ENCODE measurements at regions not wholly inside any gene's neighbourhood (a gene's known extent, or its start where the extent isn't known, plus 50 kb on each side); places are given as distances from the start of the nearest gene placed in this dataset.
"Not testable (repeated sequence)": the region's sequence is repeated elsewhere in the genome, so short reads cannot be mapped to it uniquely, and the experiment has no call there.

DNA sequence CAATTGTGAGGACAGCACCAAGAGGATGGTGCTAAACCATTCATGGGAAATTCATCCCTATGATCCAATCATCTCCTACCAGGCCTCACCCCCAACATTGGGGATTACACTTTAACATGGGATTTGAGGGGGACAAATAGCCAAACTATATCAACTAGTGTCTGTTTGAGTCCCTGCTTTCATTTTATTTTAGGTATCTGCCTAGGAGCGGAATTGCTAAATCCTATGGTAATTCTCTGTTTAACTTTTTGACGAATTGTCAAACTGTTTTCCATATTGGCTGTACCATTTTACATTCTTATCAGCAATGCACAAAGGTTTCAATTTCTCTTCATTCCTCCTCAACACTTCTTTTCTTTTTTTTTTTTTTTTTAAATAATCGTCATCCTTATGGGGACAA lies 318.4 kb upstream of the NRP1 start:
- H3K27me3 ChIP-seq (ENCODE audit: control insufficient read depth in 1 of 2, insufficient read depth in 2 of 2, low read length in 2 of 2): no peaks in the 10 kb centered on the region
- no peak overlapping the region for H3K27ac ChIP-seq (ENCODE audit: low read depth, low read length)
- no peak overlapping the region for H3K9ac ChIP-seq (ENCODE audit: low read depth in 1 of 2, low read length in 2 of 2)
- H3K9me3 ChIP-seq (ENCODE audit: control insufficient read depth in 1 of 2, low read length in 2 of 2): peaks cover 0 to 3% of the 10 kb centered on the region in 2 donors
- H3K4me1 ChIP-seq (ENCODE audit: control insufficient read depth in 1 of 2, insufficient read depth in 2 of 2, low read length in 2 of 2): no peaks in the 10 kb centered on the region
- H3K4me3 ChIP-seq (ENCODE audit: low read depth in 1 of 2, low read length in 2 of 2): no peak overlapping the region
- no peaks in the 10 kb centered on the region for H3K36me3 ChIP-seq (ENCODE audit: control insufficient read depth in 1 of 2, insufficient read depth in 2 of 2, low read length in 2 of 2)

DNA sequence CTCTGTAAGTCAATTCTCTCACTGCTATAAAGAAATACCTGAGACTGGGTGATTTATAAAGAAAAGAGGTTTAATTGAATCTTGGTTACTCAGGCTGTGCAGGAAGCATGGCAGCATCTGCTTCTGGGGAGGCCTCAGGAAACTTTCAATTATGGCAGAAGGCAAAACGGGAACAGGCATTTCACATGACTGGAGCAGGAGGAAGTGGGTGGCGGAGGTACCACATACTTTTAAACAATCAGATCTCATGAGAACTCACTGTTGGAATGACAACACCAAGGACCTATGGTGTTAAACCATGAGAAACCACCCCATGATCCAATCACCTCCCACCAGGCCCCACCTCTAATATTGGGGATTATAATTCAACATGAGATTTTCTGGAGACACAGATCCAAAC lies 315.7 kb upstream of the NRP1 start:
- not testable (repeated sequence) for H3K9ac ChIP-seq (ENCODE audit: low read depth in 1 of 2, low read length in 2 of 2); H3K27ac ChIP-seq (ENCODE audit: low read depth, low read length); H3K27me3 ChIP-seq (ENCODE audit: control insufficient read depth in 1 of 2, insufficient read depth in 2 of 2, low read length in 2 of 2); H3K36me3 ChIP-seq (ENCODE audit: control insufficient read depth in 1 of 2, insufficient read depth in 2 of 2, low read length in 2 of 2); H3K4me3 ChIP-seq (ENCODE audit: low read depth in 1 of 2, low read length in 2 of 2); H3K9me3 ChIP-seq (ENCODE audit: control insufficient read depth in 1 of 2, low read length in 2 of 2); H3K4me1 ChIP-seq (ENCODE audit: control insufficient read depth in 1 of 2, insufficient read depth in 2 of 2, low read length in 2 of 2)

DNA sequence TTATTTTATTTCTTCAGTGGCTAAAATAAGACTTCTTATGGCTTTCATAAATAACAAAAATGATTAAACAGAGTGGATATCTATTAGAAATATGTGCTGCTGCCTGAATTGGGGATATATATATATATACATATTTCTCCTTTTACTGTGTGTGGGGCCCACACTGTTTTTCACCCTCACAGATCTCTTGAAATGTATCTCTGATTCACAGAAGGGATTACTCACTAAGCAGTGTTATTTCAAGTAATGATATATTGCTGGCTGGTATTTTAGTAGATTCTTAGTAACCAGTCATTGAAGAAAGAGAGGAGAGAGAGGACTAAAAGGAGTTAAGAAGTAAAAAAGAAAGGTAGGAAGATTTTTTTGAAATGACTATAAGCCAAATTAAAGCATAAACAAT lies 308.6 kb upstream of the NRP1 start:
- no peak overlapping the region for H3K9ac ChIP-seq (ENCODE audit: low read depth in 1 of 2, low read length in 2 of 2)
- no peaks in the 10 kb centered on the region for H3K4me1 ChIP-seq (ENCODE audit: control insufficient read depth in 1 of 2, insufficient read depth in 2 of 2, low read length in 2 of 2)
- no peak overlapping the region for H3K27ac ChIP-seq (ENCODE audit: low read depth, low read length)
- H3K36me3 ChIP-seq (ENCODE audit: control insufficient read depth in 1 of 2, insufficient read depth in 2 of 2, low read length in 2 of 2): no peaks in the 10 kb centered on the region
- H3K27me3 ChIP-seq (ENCODE audit: control insufficient read depth in 1 of 2, insufficient read depth in 2 of 2, low read length in 2 of 2): no peaks in the 10 kb centered on the region
- no peaks in the 10 kb centered on the region for H3K9me3 ChIP-seq (ENCODE audit: control insufficient read depth in 1 of 2, low read length in 2 of 2)
- H3K4me3 ChIP-seq (ENCODE audit: low read depth in 1 of 2, low read length in 2 of 2): no peak overlapping the region

DNA sequence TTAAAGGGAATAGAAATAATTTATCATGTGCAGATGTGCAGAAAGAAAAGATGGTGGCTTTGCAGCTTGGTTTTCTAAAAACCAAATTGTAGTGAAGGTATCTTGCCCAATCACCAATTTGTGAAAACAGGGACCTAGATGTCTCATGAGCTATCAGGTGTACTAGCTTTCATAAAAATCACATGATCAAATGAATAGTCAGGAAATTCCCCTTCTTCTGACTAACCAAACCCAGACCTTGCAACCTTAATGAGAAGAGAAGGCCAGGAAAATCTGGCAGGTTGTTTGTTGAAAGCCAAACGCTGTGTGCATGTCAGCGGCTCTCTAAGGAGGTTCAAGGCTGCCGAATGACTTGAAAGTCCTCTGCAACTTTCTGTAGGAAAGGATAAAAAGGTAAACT lies 304.4 kb upstream of the NRP1 start:
- H3K9ac ChIP-seq (ENCODE audit: low read depth in 1 of 2, low read length in 2 of 2): no peak overlapping the region
- H3K4me1 ChIP-seq (ENCODE audit: control insufficient read depth in 1 of 2, insufficient read depth in 2 of 2, low read length in 2 of 2): no peaks in the 10 kb centered on the region
- H3K4me3 ChIP-seq (ENCODE audit: low read depth in 1 of 2, low read length in 2 of 2): no peak overlapping the region
- H3K9me3 ChIP-seq (ENCODE audit: control insufficient read depth in 1 of 2, low read length in 2 of 2): no peaks in the 10 kb centered on the region
- H3K27ac ChIP-seq (ENCODE audit: low read depth, low read length): no peak overlapping the region
- no peaks in the 10 kb centered on the region for H3K36me3 ChIP-seq (ENCODE audit: control insufficient read depth in 1 of 2, insufficient read depth in 2 of 2, low read length in 2 of 2)
- no peaks in the 10 kb centered on the region for H3K27me3 ChIP-seq (ENCODE audit: control insufficient read depth in 1 of 2, insufficient read depth in 2 of 2, low read length in 2 of 2)

DNA sequence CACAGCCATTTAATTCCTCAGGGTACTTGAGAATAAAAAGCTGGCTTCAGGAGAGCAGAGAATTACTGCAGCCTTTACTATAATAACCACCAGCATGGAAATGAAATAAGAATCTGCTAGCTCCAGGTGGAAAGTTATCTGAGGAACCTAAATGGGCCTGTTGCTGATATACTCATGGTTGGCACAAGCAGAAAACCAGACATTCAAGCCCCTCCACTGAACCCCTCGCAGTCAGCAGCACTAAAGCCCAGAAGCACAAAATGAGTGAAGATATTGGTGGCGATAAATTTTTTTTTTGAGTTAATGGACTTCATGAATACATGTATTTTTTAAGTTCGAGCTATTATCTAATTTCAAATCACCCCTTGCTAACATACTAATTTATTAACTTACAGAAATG lies 303.9 kb upstream of the NRP1 start:
- H3K36me3 ChIP-seq (ENCODE audit: control insufficient read depth in 1 of 2, insufficient read depth in 2 of 2, low read length in 2 of 2): no peaks in the 10 kb centered on the region
- H3K27ac ChIP-seq (ENCODE audit: low read depth, low read length): no peak overlapping the region
- H3K4me3 ChIP-seq (ENCODE audit: low read depth in 1 of 2, low read length in 2 of 2): no peak overlapping the region
- H3K9ac ChIP-seq (ENCODE audit: low read depth in 1 of 2, low read length in 2 of 2): no peak overlapping the region
- H3K27me3 ChIP-seq (ENCODE audit: control insufficient read depth in 1 of 2, insufficient read depth in 2 of 2, low read length in 2 of 2): no peaks in the 10 kb centered on the region
- no peaks in the 10 kb centered on the region for H3K9me3 ChIP-seq (ENCODE audit: control insufficient read depth in 1 of 2, low read length in 2 of 2)
- H3K4me1 ChIP-seq (ENCODE audit: control insufficient read depth in 1 of 2, insufficient read depth in 2 of 2, low read length in 2 of 2): no peaks in the 10 kb centered on the region

GRCh38 chr10:33635967-33636515 lies 301.6 kb upstream of the NRP1 start:
- H3K4me3 ChIP-seq (ENCODE audit: low read depth in 1 of 2, low read length in 2 of 2): no peak overlapping the region

DNA sequence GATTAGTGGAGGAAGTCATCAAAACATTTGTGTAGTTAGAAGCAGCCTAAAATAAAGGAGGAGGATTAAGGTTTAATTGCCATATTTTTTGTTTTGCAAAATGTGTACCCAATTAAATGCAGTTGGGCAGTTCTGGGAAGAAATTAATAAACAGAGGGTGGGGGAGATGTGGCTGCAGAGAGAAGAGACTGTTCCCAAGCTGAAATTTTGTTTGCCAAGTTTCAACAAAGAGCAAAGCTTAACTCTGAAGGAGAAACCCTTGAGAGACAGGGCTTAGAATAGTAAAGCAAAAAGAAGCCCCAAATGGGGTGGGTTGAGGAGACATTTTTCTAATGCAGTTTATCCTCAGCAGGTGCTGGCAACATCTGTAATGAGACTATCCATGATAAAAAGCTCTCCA lies 298.0 kb upstream of the NRP1 start:
- Histone ChIP-seq H3K27ac (ENCODE audit: low read depth, low read length) (no peak overlapping the region), H3K4me3 (ENCODE audit: low read depth in 1 of 2, low read length in 2 of 2) (no peak overlapping the region), H3K9me3 (ENCODE audit: control insufficient read depth in 1 of 2, low read length in 2 of 2) (no peaks in the 10 kb centered on the region), H3K27me3 (ENCODE audit: control insufficient read depth in 1 of 2, insufficient read depth in 2 of 2, low read length in 2 of 2) (no peaks in the 10 kb centered on the region), H3K36me3 (ENCODE audit: control insufficient read depth in 1 of 2, insufficient read depth in 2 of 2, low read length in 2 of 2) (no peaks in the 10 kb centered on the region), H3K9ac (ENCODE audit: low read depth in 1 of 2, low read length in 2 of 2) (no peak overlapping the region), H3K4me1 (ENCODE audit: control insufficient read depth in 1 of 2, insufficient read depth in 2 of 2, low read length in 2 of 2) (no peaks in the 10 kb centered on the region)

More at GRCh38 chr10:33635967-33636515, 301.6 kb upstream of the NRP1 start:
- H3K27ac ChIP-seq (ENCODE audit: low read depth, low read length): no peak overlapping the region
- no peaks in the 10 kb centered on the region for H3K9me3 ChIP-seq (ENCODE audit: control insufficient read depth in 1 of 2, low read length in 2 of 2)
- H3K9ac ChIP-seq (ENCODE audit: low read depth in 1 of 2, low read length in 2 of 2): no peak overlapping the region
- no peaks in the 10 kb centered on the region for H3K4me1 ChIP-seq (ENCODE audit: control insufficient read depth in 1 of 2, insufficient read depth in 2 of 2, low read length in 2 of 2)
- no peaks in the 10 kb centered on the region for H3K27me3 ChIP-seq (ENCODE audit: control insufficient read depth in 1 of 2, insufficient read depth in 2 of 2, low read length in 2 of 2)
- no peaks in the 10 kb centered on the region for H3K36me3 ChIP-seq (ENCODE audit: control insufficient read depth in 1 of 2, insufficient read depth in 2 of 2, low read length in 2 of 2)

- H3K4me3 ChIP-seq (ENCODE audit: low read depth in 1 of 2, low read length in 2 of 2): no peak overlapping the region
- H3K9ac ChIP-seq (ENCODE audit: low read depth in 1 of 2, low read length in 2 of 2): no peak overlapping the region
- no peaks in the 10 kb centered on the region for H3K4me1 ChIP-seq (ENCODE audit: control insufficient read depth in 1 of 2, insufficient read depth in 2 of 2, low read length in 2 of 2)
- H3K9me3 ChIP-seq (ENCODE audit: control insufficient read depth in 1 of 2, low read length in 2 of 2): no peaks in the 10 kb centered on the region
- no peaks in the 10 kb centered on the region for H3K36me3 ChIP-seq (ENCODE audit: control insufficient read depth in 1 of 2, insufficient read depth in 2 of 2, low read length in 2 of 2)
- H3K27ac ChIP-seq (ENCODE audit: low read depth, low read length): no peak overlapping the region
- no peaks in the 10 kb centered on the region for H3K27me3 ChIP-seq (ENCODE audit: control insufficient read depth in 1 of 2, insufficient read depth in 2 of 2, low read length in 2 of 2)
These were observed 297.5 kb upstream of the NRP1 start for GRCh38 chr10:33631991-33632390.

- Histone ChIP-seq H3K9me3 (ENCODE audit: control insufficient read depth in 1 of 2, low read length in 2 of 2) (no peaks in the 10 kb centered on the region), H3K4me3 (ENCODE audit: low read depth in 1 of 2, low read length in 2 of 2) (no peak overlapping the region), H3K27me3 (ENCODE audit: control insufficient read depth in 1 of 2, insufficient read depth in 2 of 2, low read length in 2 of 2) (no peaks in the 10 kb centered on the region), H3K9ac (ENCODE audit: low read depth in 1 of 2, low read length in 2 of 2) (no peak overlapping the region), H3K27ac (ENCODE audit: low read depth, low read length) (no peak overlapping the region), H3K4me1 (ENCODE audit: control insufficient read depth in 1 of 2, insufficient read depth in 2 of 2, low read length in 2 of 2) (no peaks in the 10 kb centered on the region), H3K36me3 (ENCODE audit: control insufficient read depth in 1 of 2, insufficient read depth in 2 of 2, low read length in 2 of 2) (no peaks in the 10 kb centered on the region)
These were observed 296.3 kb upstream of the NRP1 start for GRCh38 chr10:33630761-33631160.

DNA sequence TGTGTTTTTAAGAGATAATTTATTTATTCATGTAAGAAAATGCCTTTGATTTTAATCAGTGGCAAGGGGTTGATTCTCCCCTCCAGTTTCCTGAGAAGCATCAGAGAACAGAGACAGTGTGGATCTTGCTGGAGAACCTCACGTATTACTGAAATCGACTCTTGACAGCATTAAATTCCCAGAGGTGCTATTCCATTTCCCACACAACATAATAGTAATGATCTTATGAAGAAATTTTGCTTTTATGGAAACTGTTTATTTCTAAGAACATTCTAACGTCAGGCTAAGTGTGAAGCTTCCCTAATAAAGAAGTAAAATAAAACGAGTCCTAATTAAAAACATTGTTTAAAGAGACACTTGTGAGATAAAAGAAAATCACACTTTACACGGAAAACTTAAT lies 293.1 kb upstream of the NRP1 start:
- Histone ChIP-seq H3K4me3 (ENCODE audit: low read depth in 1 of 2, low read length in 2 of 2) (no peak overlapping the region), H3K36me3 (ENCODE audit: control insufficient read depth in 1 of 2, insufficient read depth in 2 of 2, low read length in 2 of 2) (no peaks in the 10 kb centered on the region), H3K4me1 (ENCODE audit: control insufficient read depth in 1 of 2, insufficient read depth in 2 of 2, low read length in 2 of 2) (no peaks in the 10 kb centered on the region), H3K27ac (ENCODE audit: low read depth, low read length) (no peak overlapping the region), H3K9me3 (ENCODE audit: control insufficient read depth in 1 of 2, low read length in 2 of 2) (no peaks in the 10 kb centered on the region), H3K9ac (ENCODE audit: low read depth in 1 of 2, low read length in 2 of 2) (no peak overlapping the region), H3K27me3 (ENCODE audit: control insufficient read depth in 1 of 2, insufficient read depth in 2 of 2, low read length in 2 of 2) (no peaks in the 10 kb centered on the region)

Measured in duodenal mucosa (tissue), 2 donors.